ENCODE measurements at regions not wholly inside any gene's neighbourhood (a gene's known extent, or its start where the extent isn't known, plus 50 kb on each side); places are given as distances from the start of the nearest gene placed in this dataset.
"Not testable (repeated sequence)": the region's sequence is repeated elsewhere in the genome, so short reads cannot be mapped to it uniquely, and the experiment has no call there.

GRCh38 chr3:178349218-178349596 lies 187.0 kb upstream of the KCNMB2 start:
- TF ChIP-seq POLR2A, CTCF (IDR thresholded peaks at IDR 0.05): not testable (repeated sequence)

Data from thyroid gland (tissue), 4 donors.